HEK293T (cell line): ENCODE measurements at regions not wholly inside any gene's neighbourhood (a gene's known extent, or its start where the extent isn't known, plus 50 kb on each side); places are given as distances from the start of the nearest gene placed in this dataset.

Source experiments
- CTCF ChIA-PET: fragments of 350-600 bp; formaldehyde crosslinking; extraction: SDS; loops from one replicate; lab custom pipeline; 2021; ENCODE audit warnings: antibody characterized with exemption, inconsistent platforms; lab: Yijun Ruan, JAX
- POLR2A ChIA-PET: fragments of 350-600 bp; formaldehyde crosslinking; extraction: SDS; loops from one replicate; lab custom pipeline; 2020; ENCODE audit warnings: antibody characterized with exemption, inconsistent platforms; lab: Yijun Ruan, JAX
- DNase-seq: peaks from one replicate; pipeline ENCODE4 v3.0.0; 2012; ENCODE audit warnings: mixed read lengths; ENCODE audit errors: extremely low spot score
- ARNT ChIP-seq: fragments of 450-650 bp; IDR thresholded peaks from 2 replicates; pipeline ENCODE4 v1.6.1; 2017; ENCODE audit warnings: mild to moderate bottlenecking
- BHLHE40 ChIP-seq: fragments of 450-650 bp; IDR thresholded peaks from 2 replicates; pipeline ENCODE4 v1.6.1; 2016; ENCODE audit warnings: mild to moderate bottlenecking, moderate library complexity, borderline replicate concordance
- CTBP1 ChIP-seq: fragments of 450-650 bp; IDR thresholded peaks from 2 replicates; pipeline ENCODE4 v1.6.1; 2016; ENCODE audit warnings: borderline replicate concordance
- ELF4 ChIP-seq: fragments of 450-650 bp; IDR thresholded peaks from 2 replicates; pipeline ENCODE4 v1.6.1; 2017; ENCODE audit warnings: antibody characterized with exemption
- FOXA1 ChIP-seq: fragments of 450-650 bp; IDR thresholded peaks from 2 replicates; pipeline ENCODE4 v1.6.1; 2016; ENCODE audit warnings: mild to moderate bottlenecking
- FOXK2 ChIP-seq: fragments of 450-650 bp; IDR thresholded peaks from 2 replicates; pipeline ENCODE4 v1.6.1; 2016; ENCODE audit warnings: mild to moderate bottlenecking
- FOXM1 ChIP-seq: fragments of 450-650 bp; IDR thresholded peaks from 2 replicates; pipeline ENCODE4 v1.6.1; 2017; ENCODE audit warnings: mild to moderate bottlenecking, borderline replicate concordance
- HDGF ChIP-seq: fragments of 450-650 bp; IDR thresholded peaks from 2 replicates; pipeline ENCODE4 v1.6.1; 2017; ENCODE audit warnings: antibody characterized with exemption, borderline replicate concordance
- L3MBTL2 ChIP-seq: fragments of 450-650 bp; conservative IDR thresholded peaks from 2 replicates; pipeline ENCODE4 v1.6.1; 2016; ENCODE audit warnings: mild to moderate bottlenecking
- LEF1 ChIP-seq: fragments of 450-650 bp; IDR thresholded peaks from 2 replicates; pipeline ENCODE4 v1.6.1; 2017; ENCODE audit warnings: mild to moderate bottlenecking, borderline replicate concordance
- NFRKB ChIP-seq: fragments of 450-650 bp; IDR thresholded peaks from 2 replicates; pipeline ENCODE4 v1.6.1; 2016; ENCODE audit warnings: mild to moderate bottlenecking, moderate library complexity
- PKNOX1 ChIP-seq: fragments of 450-650 bp; IDR thresholded peaks from 2 replicates; pipeline ENCODE4 v1.6.1; 2016
- SP1 ChIP-seq: fragments of 450-650 bp; IDR thresholded peaks from 2 replicates; pipeline ENCODE4 v1.6.1; 2017
- SUZ12 ChIP-seq: fragments of 450-650 bp; IDR thresholded peaks from 2 replicates; pipeline ENCODE4 v1.6.1; 2016; ENCODE audit warnings: mild to moderate bottlenecking
- TARDBP ChIP-seq: fragments of 450-650 bp; IDR thresholded peaks from 2 replicates; pipeline ENCODE4 v1.6.1; 2016
- ZNF384 ChIP-seq: fragments of 450-650 bp; IDR thresholded peaks from 2 replicates; pipeline ENCODE4 v1.6.1; 2016

GRCh38 chr10:43803791-43804190 is 155.1 kb upstream of the ZNF32 start:
- TF ChIP-seq PKNOX1 = no peak
- TF ChIP-seq ARNT = no peak
- TF ChIP-seq FOXM1 = no peak
- TF ChIP-seq BHLHE40 = no peak
- TF ChIP-seq NFRKB = no peak
- no peak for TF ChIP-seq LEF1
- POLR2A ChIA-PET = no interaction called here
- DNase-seq = no peak
- CTCF ChIA-PET = interaction anchor here (0.6 kb wide), 1 partner anchor 14 kb away, joined by 4 read pairs; no protein-coding TSS in a partner anchor

GRCh38 chr10:43802988-43803696 is 154.5 kb upstream of the ZNF32 start:
- DNase-seq = no peak
- CTCF ChIA-PET = interaction anchor here (0.6 kb wide), 1 partner anchor 14 kb away, joined by 4 read pairs; no protein-coding TSS in a partner anchor
- no peak for TF ChIP-seq FOXM1
- TF ChIP-seq HDGF = no peak
- TF ChIP-seq ZNF384 = no peak
- TF ChIP-seq SP1 = no peak
- no peak for TF ChIP-seq FOXK2
- TF ChIP-seq BHLHE40 = no peak
- TF ChIP-seq ELF4 = no peak
- TF ChIP-seq SUZ12 = no peak
- no peak for TF ChIP-seq PKNOX1
- TF ChIP-seq FOXA1 = no peak
- no peak for TF ChIP-seq NFRKB
- no peak for TF ChIP-seq TARDBP
- no peak for TF ChIP-seq LEF1
- TF ChIP-seq L3MBTL2 = no peak
- no peak for TF ChIP-seq ARNT
- TF ChIP-seq CTBP1 = no peak
- POLR2A ChIA-PET = no interaction called here

- TF ChIP-seq FOXA1 = no peak
- ChIA-PET POLR2A (no interaction called here), CTCF (no interaction called here)
- DNase-seq = no peak
Observed at GRCh38 chr10:43801626-43802025, 152.9 kb upstream of the ZNF32 start.

GRCh38 chr10:43801140-43801539 is 152.5 kb upstream of the ZNF32 start:
- ChIA-PET CTCF (no interaction called here), POLR2A (no interaction called here)
- no peak for TF ChIP-seq HDGF
- no peak for TF ChIP-seq BHLHE40
- no peak for TF ChIP-seq PKNOX1
- TF ChIP-seq L3MBTL2 = no peak
- TF ChIP-seq ZNF384 = no peak
- TF ChIP-seq ELF4 = no peak
- no peak for TF ChIP-seq ARNT
- no peak for TF ChIP-seq SP1
- no peak for TF ChIP-seq FOXK2
- DNase-seq = no peak

GRCh38 chr10:43796781-43797180 is 148.1 kb upstream of the ZNF32 start:
- no peak for TF ChIP-seq ZNF384
- TF ChIP-seq SP1 = no peak
- no peak for TF ChIP-seq FOXK2
- no peak for TF ChIP-seq NFRKB
- TF ChIP-seq SUZ12 = no peak
- TF ChIP-seq ARNT = no peak
- DNase-seq = no peak
- CTCF ChIA-PET = no interaction called here
- POLR2A ChIA-PET = no interaction called here

- POLR2A ChIA-PET = no interaction called here
- TF ChIP-seq TARDBP (no peak), ELF4 (no peak), CTBP1 (no peak), SP1 (no peak), SUZ12 (no peak), L3MBTL2 (no peak), ARNT (no peak), FOXA1 (no peak), FOXK2 (no peak), HDGF (no peak), FOXM1 (no peak), LEF1 (no peak), PKNOX1 (no peak), NFRKB (no peak), ZNF384 (no peak), BHLHE40 (no peak)
- CTCF ChIA-PET = no interaction called here
Observed at GRCh38 chr10:43795639-43796038, 147.0 kb upstream of the ZNF32 start.

More at GRCh38 chr10:43795639-43796038, 147.0 kb upstream of the ZNF32 start:
- DNase-seq = no peak
